LoVo (cell line): ENCODE measurements at regions not wholly inside any gene's neighbourhood (a gene's known extent, or its start where the extent isn't known, plus 50 kb on each side); places are given as distances from the start of the nearest gene placed in this dataset.
A peak's percentile ranks its signal among the peaks of the same experiment; 100 is the strongest.
"Not testable (repeated sequence)": the region's sequence is repeated elsewhere in the genome, so short reads cannot be mapped to it uniquely, and the experiment has no call there.

ENCODE experiments used
- DNase-seq: peaks from one replicate; pipeline ENCODE4 v3.0.0-alpha.2; 2016; ENCODE audit warnings: low spot score

DNA sequence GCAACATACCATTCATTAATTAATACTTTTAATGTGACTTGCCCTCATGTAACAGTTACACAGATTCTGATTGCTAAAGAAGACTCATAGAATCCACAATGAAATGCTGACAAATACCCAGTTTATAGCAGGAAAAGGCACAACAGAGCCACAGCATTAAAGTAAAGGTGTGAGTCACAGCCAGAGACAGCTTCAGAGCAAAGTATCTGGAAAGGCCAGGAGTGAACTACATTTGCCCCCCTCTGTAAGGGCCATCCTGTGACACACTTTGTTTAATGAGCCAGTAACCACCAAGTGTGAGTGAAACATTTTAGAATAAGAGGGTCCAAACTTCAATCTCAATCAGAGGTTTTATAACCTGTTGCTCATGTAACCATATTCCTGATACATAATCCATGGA lies 133.8 kb upstream of the TACR3 start:
- DNase-seq: no peak

DNA sequence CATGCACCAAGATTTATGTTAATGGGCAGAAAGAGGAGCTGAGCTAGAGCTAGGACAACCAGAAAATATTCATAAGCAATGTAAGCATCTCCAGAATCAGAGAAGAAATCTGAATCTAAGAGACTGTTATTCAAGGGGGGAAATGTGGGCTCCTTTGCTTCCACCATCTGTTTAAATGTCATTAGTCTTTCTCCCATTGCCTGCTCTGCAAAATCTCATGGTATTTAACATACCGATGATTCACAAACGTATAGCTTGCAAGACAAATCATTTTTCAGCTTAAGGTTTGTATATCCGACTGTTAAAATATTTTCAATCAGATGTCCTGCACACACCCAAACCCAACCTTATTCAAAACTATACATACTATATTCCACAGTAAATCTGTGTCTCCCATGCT lies 133.4 kb upstream of the TACR3 start:
- DNase-seq: no peak

DNA sequence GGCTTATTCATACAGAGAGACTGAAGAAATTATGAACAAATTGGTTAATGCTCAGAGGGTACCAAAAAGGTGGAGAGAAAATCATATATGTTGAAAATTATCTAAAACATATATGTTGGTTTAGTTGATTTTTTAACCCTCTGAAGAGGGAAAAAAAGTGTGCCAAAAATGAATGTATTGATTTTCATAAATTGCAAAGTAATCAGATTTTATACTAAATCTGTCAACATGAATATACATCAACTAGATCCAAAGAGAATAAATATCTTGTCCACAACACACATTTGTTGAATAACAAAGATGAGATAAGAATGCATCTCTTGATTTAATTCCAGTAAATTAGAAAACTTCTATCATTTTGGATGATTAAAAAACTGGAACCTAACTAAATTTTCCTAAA lies 125.3 kb upstream of the TACR3 start:
- no peak for DNase-seq

DNA sequence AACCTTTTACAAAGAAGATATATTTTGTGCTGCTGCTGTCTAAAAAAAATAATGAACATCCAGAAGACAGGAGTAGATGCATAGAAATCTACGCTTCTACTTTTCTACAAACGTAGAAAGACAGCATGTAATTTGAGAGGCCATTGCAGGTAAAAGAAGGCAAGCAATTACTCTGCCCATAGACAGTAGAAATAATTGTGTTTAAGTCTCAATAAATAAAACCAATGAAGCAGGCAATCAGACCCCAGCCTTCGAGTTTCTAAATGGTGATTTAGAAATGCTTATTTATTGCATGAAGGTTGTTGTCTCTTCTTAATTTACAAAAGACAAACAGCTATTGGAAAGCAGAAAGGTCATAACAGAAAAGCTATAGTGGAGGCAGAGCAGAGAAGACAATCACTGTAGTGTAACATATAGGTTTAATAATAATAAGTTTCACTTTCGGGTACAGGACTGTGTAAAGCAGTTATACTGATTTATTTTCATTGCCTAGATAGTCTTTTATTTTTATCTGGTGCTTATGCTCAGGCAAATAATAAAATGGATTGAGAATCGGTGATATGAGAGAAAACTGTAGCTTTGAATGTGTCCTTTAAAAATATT lies 123.0 kb upstream of the TACR3 start:
- DNase-seq: no peak

DNA sequence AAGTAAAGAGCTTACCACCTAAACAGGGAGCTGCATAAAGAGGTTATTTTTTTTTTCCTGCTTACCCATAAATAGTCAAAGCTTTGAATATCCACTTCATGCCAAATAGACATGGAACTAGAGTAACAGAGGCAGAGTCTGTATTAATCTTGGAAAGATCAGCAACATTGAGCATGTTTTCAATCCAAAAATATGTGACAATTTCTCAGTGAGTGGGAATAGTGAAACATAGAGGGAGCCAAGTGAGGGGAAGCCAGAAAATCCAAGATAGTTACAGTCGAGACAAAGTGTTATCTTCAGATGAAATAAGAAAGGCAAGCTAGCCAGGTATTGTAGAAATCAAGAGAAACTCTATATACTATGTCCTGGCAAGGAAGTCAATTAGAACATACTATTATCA lies 122.3 kb upstream of the TACR3 start:
- DNase-seq: no peak

DNA sequence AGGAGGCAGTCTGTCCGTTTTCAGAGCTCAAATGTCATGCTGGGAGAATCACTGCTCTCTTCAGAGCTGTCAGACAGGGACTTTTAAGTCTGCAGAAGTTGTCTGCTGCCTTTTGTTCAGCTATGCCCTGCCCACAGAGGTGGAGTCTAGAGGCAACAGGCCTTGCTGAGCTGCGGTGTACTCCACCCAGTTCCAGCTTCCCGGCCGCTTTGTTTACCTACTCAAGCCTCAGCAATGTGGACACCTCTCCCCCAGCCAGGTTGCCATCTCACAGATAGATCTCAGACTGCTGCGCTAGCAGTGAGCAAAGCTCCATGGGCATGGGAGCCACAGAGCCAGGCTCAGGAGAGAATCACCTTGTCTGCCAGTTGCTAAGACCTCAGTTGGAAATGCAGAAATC lies 90.5 kb upstream of the TACR3 start:
- DNase-seq: not testable (repeated sequence)

DNA sequence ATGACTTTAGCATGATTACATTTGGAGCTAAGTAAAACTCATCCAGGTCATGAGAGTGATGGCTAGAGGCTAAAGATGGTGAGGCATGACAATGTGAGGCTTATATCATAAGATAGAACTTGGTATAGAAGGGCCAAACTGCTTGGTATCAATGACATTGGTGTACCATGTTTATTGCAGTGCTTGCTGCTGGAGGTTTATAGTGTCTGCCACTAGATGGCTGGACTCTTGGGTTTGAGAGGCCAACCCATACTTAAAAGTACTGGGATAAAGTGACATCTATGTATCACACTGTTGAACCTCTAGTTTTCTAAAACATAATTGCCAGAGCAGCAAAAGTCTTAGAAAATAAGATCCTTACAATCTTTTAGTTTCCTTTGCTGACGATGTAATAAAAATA lies 83.0 kb upstream of the TACR3 start:
- no peak for DNase-seq

DNA sequence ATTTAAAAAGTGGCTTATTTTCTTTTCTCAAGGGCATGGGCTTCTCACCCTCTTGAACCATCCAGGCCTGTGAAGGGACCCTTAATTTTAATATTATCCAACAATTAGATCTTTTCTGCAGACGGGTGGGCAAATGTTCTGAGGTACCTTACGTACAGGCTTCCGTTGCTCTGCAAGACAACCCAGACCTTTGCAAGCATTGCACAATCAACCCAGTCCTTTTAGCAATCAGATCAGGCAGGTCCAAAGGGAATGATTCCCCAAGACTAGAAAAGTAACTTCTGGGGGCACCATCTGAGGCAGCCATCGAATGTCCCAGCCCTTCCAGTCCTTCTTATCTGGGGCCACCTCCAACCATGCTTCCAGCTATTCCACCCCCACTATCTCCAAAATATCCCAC lies 67.3 kb upstream of the TACR3 start:
- DNase-seq: no peak

DNA sequence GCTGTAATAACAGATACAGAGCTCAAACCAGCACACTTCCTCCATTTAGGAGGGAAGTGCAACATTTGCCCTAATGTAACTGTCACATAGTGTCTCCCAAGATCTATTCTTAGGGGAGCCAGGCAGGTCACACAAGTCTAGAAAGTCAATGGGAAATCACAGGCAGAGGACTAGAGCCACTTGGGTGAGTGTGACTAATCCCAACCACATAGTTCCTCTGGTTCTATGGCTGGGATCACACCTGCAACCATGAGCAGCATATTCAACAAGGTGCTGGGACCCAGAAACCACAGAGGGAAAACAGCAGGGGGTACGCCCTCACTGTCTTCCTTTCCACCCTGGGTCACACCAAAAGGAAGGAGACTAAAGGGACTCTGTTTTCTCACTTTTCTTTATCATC lies 66.8 kb upstream of the TACR3 start:
- no peak for DNase-seq

DNA sequence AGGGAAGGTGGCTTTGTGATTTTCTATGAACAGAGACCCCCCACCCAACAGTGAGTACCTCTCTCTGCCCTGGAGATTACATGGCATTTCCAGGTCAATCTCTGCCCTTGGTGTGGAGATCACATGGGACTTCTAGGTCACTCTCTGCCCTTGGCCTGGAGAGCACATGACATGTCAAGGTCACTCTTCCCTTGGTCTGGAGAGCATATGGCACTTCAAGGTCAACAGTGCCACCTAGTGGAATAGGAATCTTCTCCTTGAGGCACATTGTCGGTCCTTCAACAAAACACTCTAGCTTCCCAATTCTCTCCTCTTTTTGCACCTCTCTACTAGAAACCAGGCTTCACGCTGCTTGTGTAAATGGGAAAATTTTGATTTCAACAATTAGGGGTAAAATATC lies 66.2 kb upstream of the TACR3 start:
- DNase-seq: peak; percentile 52

DNA sequence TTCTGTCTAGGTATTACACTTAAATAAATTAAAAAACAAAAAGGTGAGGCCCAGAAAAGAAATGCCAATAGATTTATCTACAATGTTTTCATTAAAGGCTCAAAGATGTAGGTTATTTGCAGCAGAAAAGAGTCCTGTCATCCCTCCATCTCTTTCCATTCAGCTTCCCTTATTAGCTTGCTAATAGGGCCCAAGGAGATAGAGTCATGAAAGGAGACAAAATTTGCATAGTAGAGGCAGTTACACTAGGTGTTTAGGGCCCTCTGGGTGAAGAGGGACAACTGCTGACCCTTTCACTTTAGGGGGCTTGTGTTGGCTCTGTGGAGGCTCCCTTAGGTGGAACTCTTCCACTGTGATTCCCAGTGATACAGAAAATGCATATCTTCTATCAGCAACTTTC lies 58.4 kb upstream of the TACR3 start:
- DNase-seq: no peak

DNA sequence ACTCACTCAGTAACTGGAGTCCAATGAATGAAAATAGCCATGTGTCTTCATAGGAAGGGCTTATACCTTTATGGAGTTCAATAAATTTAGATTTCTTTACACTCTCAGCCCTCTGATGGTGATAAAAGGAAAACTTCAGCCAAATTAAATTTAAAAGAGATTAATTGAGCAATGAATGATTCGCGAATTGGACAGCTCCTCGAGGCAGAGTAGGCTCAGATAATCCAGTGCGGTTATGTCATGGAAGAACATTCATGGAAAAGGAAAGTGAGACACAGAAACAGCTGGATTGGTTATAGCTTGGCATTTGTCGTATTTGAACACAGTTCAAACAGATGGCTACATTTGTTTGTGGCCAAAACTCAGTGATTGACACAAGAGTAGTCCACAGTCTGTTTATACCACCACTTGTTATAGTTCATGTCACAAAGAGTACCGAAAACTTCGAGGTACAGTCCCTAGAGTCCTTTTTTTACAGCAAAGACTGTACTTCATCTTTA lies 54.6 kb upstream of the TACR3 start:
- DNase-seq: no peak

DNA sequence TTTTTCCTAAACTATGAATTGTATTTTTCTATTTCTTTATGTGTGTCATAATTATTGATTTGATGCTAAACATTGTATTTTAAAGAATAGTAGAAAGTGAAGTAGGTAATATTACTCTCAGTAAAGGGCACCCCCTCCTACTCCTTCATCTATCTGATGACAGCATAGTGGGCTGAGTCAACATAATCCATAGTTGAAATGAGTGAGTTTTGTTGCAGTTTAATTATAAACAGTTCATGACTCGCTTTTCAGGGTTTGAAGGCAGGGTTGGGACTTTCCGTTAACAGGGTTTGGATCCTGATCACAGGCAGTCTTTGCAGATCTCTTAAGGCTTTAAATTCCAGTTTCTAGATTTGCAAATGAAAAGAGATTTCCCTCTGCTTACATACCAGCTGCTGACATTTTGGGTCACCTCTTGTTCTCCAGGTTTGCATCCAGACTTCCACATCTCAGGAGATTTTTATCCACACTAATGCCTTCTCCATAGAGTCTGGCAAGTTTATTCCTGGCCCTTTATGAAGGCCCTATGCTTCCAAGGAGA lies 54.0 kb upstream of the TACR3 start:
- DNase-seq: no peak
